ENCODE measurements at regions not wholly inside any gene's neighbourhood (a gene's known extent, or its start where the extent isn't known, plus 50 kb on each side); places are given as distances from the start of the nearest gene placed in this dataset.

- H3K36me3 ChIP-seq (ENCODE audit: control insufficient read depth in 2 of 2, insufficient read depth in 2 of 2, low read length in 1 of 2) = no peaks in the 10 kb centered on the region
- WGBS, 2 donors = 89 to 90% methylated on average over 15 of the region's 15 CpGs
- no peaks in the 10 kb centered on the region for H3K4me1 ChIP-seq (ENCODE audit: control insufficient read depth in 2 of 2, insufficient read depth in 2 of 2, low read length in 1 of 2)
- no peak overlapping the region for H3K27ac ChIP-seq (ENCODE audit: low read depth in 2 of 2, low read length in 1 of 2)
- H3K27me3 ChIP-seq (ENCODE audit: control insufficient read depth in 1 of 2, insufficient read depth in 2 of 2, low read length in 2 of 2) = peaks cover 0 to 3% of the 10 kb centered on the region in 2 donors
- H3K4me3 ChIP-seq (ENCODE audit: low read depth in 1 of 2, low read length in 2 of 2) = no peak overlapping the region
- H3K9me3 ChIP-seq (ENCODE audit: control insufficient read depth in 2 of 2, insufficient read depth in 1 of 2, low read depth in 1 of 2, low read length in 1 of 2) = no peaks in the 10 kb centered on the region
Measured at GRCh38 chr21:36532769-36533467, 53.0 kb upstream of the CLDN14 start.

GRCh38 chr21:36533468-36533848, 53.5 kb upstream of the CLDN14 start:
- no peak overlapping the region for H3K4me3 ChIP-seq (ENCODE audit: low read depth in 1 of 2, low read length in 2 of 2)
- WGBS, 2 donors = 82 to 85% methylated on average over 6 of the region's 6 CpGs
- H3K4me1 ChIP-seq (ENCODE audit: control insufficient read depth in 2 of 2, insufficient read depth in 2 of 2, low read length in 1 of 2) = no peaks in the 10 kb centered on the region
- H3K27me3 ChIP-seq (ENCODE audit: control insufficient read depth in 1 of 2, insufficient read depth in 2 of 2, low read length in 2 of 2) = peaks cover 0 to 3% of the 10 kb centered on the region in 2 donors
- H3K27ac ChIP-seq (ENCODE audit: low read depth in 2 of 2, low read length in 1 of 2) = no peak overlapping the region
- no peaks in the 10 kb centered on the region for H3K36me3 ChIP-seq (ENCODE audit: control insufficient read depth in 2 of 2, insufficient read depth in 2 of 2, low read length in 1 of 2)
- H3K9me3 ChIP-seq (ENCODE audit: control insufficient read depth in 2 of 2, insufficient read depth in 1 of 2, low read depth in 1 of 2, low read length in 1 of 2) = no peaks in the 10 kb centered on the region

- H3K9me3 ChIP-seq (ENCODE audit: control insufficient read depth in 2 of 2, insufficient read depth in 1 of 2, low read depth in 1 of 2, low read length in 1 of 2) = peaks cover 0 to 3% of the 10 kb centered on the region in 2 donors
- H3K4me3 ChIP-seq (ENCODE audit: low read depth in 1 of 2, low read length in 2 of 2) = no peak overlapping the region
- H3K27me3 ChIP-seq (ENCODE audit: control insufficient read depth in 1 of 2, insufficient read depth in 2 of 2, low read length in 2 of 2) = peaks cover 0 to 3% of the 10 kb centered on the region in 2 donors
- no peaks in the 10 kb centered on the region for H3K4me1 ChIP-seq (ENCODE audit: control insufficient read depth in 2 of 2, insufficient read depth in 2 of 2, low read length in 1 of 2)
- H3K36me3 ChIP-seq (ENCODE audit: control insufficient read depth in 2 of 2, insufficient read depth in 2 of 2, low read length in 1 of 2) = no peaks in the 10 kb centered on the region
- no peak overlapping the region for H3K27ac ChIP-seq (ENCODE audit: low read depth in 2 of 2, low read length in 1 of 2)
- WGBS, 2 donors = 61 to 72% methylated on average over 3 of the region's 3 CpGs
Measured at GRCh38 chr21:36534656-36535055, 54.7 kb upstream of the CLDN14 start.

GRCh38 chr21:36535618-36536241, 55.8 kb upstream of the CLDN14 start:
- Histone ChIP-seq H3K36me3 (ENCODE audit: control insufficient read depth in 2 of 2, insufficient read depth in 2 of 2, low read length in 1 of 2) (no peaks in the 10 kb centered on the region), H3K9me3 (ENCODE audit: control insufficient read depth in 2 of 2, insufficient read depth in 1 of 2, low read depth in 1 of 2, low read length in 1 of 2) (peaks cover 0 to 3% of the 10 kb centered on the region in 2 donors), H3K27me3 (ENCODE audit: control insufficient read depth in 1 of 2, insufficient read depth in 2 of 2, low read length in 2 of 2) (peaks cover 0 to 3% of the 10 kb centered on the region in 2 donors), H3K4me1 (ENCODE audit: control insufficient read depth in 2 of 2, insufficient read depth in 2 of 2, low read length in 1 of 2) (no peaks in the 10 kb centered on the region), H3K27ac (ENCODE audit: low read depth in 2 of 2, low read length in 1 of 2) (no peak overlapping the region), H3K4me3 (ENCODE audit: low read depth in 1 of 2, low read length in 2 of 2) (no peak overlapping the region)
- WGBS, 2 donors = 41 to 51% methylated on average over 6 of the region's 6 CpGs

- H3K9me3 ChIP-seq (ENCODE audit: control insufficient read depth in 2 of 2, insufficient read depth in 1 of 2, low read depth in 1 of 2, low read length in 1 of 2) = peaks cover 0 to 3% of the 10 kb centered on the region in 2 donors
- no peaks in the 10 kb centered on the region for H3K36me3 ChIP-seq (ENCODE audit: control insufficient read depth in 2 of 2, insufficient read depth in 2 of 2, low read length in 1 of 2)
- peaks cover 0 to 7% of the 10 kb centered on the region in 2 donors for H3K27me3 ChIP-seq (ENCODE audit: control insufficient read depth in 1 of 2, insufficient read depth in 2 of 2, low read length in 2 of 2)
- H3K4me1 ChIP-seq (ENCODE audit: control insufficient read depth in 2 of 2, insufficient read depth in 2 of 2, low read length in 1 of 2) = peaks cover 0 to 3% of the 10 kb centered on the region in 2 donors
- WGBS, 2 donors = 88 to 93% methylated on average over 11 of the region's 11 CpGs
- H3K4me3 ChIP-seq (ENCODE audit: low read depth in 1 of 2, low read length in 2 of 2) = no peak overlapping the region
- no peak overlapping the region for H3K27ac ChIP-seq (ENCODE audit: low read depth in 2 of 2, low read length in 1 of 2)
Measured at GRCh38 chr21:36538761-36539160, 58.8 kb upstream of the CLDN14 start.

GRCh38 chr21:36539434-36540150, 59.7 kb upstream of the CLDN14 start:
- no peaks in the 10 kb centered on the region for H3K36me3 ChIP-seq (ENCODE audit: control insufficient read depth in 2 of 2, insufficient read depth in 2 of 2, low read length in 1 of 2)
- no peak overlapping the region for H3K4me3 ChIP-seq (ENCODE audit: low read depth in 1 of 2, low read length in 2 of 2)
- H3K4me1 ChIP-seq (ENCODE audit: control insufficient read depth in 2 of 2, insufficient read depth in 2 of 2, low read length in 1 of 2) = peaks cover 0 to 3% of the 10 kb centered on the region in 2 donors
- peaks cover 0 to 3% of the 10 kb centered on the region in 2 donors for H3K9me3 ChIP-seq (ENCODE audit: control insufficient read depth in 2 of 2, insufficient read depth in 1 of 2, low read depth in 1 of 2, low read length in 1 of 2)
- H3K27me3 ChIP-seq (ENCODE audit: control insufficient read depth in 1 of 2, insufficient read depth in 2 of 2, low read length in 2 of 2) = peaks cover 0 to 7% of the 10 kb centered on the region in 2 donors
- H3K27ac ChIP-seq (ENCODE audit: low read depth in 2 of 2, low read length in 1 of 2) = no peak overlapping the region
- WGBS, 2 donors = 85 to 90% methylated on average over 6 of the region's 6 CpGs

GRCh38 chr21:36540700-36541099, 60.8 kb upstream of the CLDN14 start:
- H3K9me3 ChIP-seq (ENCODE audit: control insufficient read depth in 2 of 2, insufficient read depth in 1 of 2, low read depth in 1 of 2, low read length in 1 of 2) = peaks cover 0 to 3% of the 10 kb centered on the region in 2 donors
- no peak overlapping the region for H3K4me3 ChIP-seq (ENCODE audit: low read depth in 1 of 2, low read length in 2 of 2)
- H3K36me3 ChIP-seq (ENCODE audit: control insufficient read depth in 2 of 2, insufficient read depth in 2 of 2, low read length in 1 of 2) = no peaks in the 10 kb centered on the region
- peaks cover 0 to 3% of the 10 kb centered on the region in 2 donors for H3K4me1 ChIP-seq (ENCODE audit: control insufficient read depth in 2 of 2, insufficient read depth in 2 of 2, low read length in 1 of 2)
- H3K27ac ChIP-seq (ENCODE audit: low read depth in 2 of 2, low read length in 1 of 2) = no peak overlapping the region
- H3K27me3 ChIP-seq (ENCODE audit: control insufficient read depth in 1 of 2, insufficient read depth in 2 of 2, low read length in 2 of 2) = peaks cover 0 to 7% of the 10 kb centered on the region in 2 donors

- peaks cover 0 to 5% of the 10 kb centered on the region in 2 donors for H3K27me3 ChIP-seq (ENCODE audit: control insufficient read depth in 1 of 2, insufficient read depth in 2 of 2, low read length in 2 of 2)
- H3K36me3 ChIP-seq (ENCODE audit: control insufficient read depth in 2 of 2, insufficient read depth in 2 of 2, low read length in 1 of 2) = no peaks in the 10 kb centered on the region
- no peak overlapping the region for H3K4me3 ChIP-seq (ENCODE audit: low read depth in 1 of 2, low read length in 2 of 2)
- H3K27ac ChIP-seq (ENCODE audit: low read depth in 2 of 2, low read length in 1 of 2) = no peak overlapping the region
- peaks cover 0 to 3% of the 10 kb centered on the region in 2 donors for H3K9me3 ChIP-seq (ENCODE audit: control insufficient read depth in 2 of 2, insufficient read depth in 1 of 2, low read depth in 1 of 2, low read length in 1 of 2)
- peaks cover 0 to 3% of the 10 kb centered on the region in 2 donors for H3K4me1 ChIP-seq (ENCODE audit: control insufficient read depth in 2 of 2, insufficient read depth in 2 of 2, low read length in 1 of 2)
- 84 to 90% methylated on average over 6 of the region's 6 CpGs for WGBS, 2 donors
Measured at GRCh38 chr21:36541721-36542139, 61.8 kb upstream of the CLDN14 start.

- no peak overlapping the region for H3K4me3 ChIP-seq (ENCODE audit: low read depth in 1 of 2, low read length in 2 of 2)
- H3K27me3 ChIP-seq (ENCODE audit: control insufficient read depth in 1 of 2, insufficient read depth in 2 of 2, low read length in 2 of 2) = peaks cover 0 to 5% of the 10 kb centered on the region in 2 donors
- H3K4me1 ChIP-seq (ENCODE audit: control insufficient read depth in 2 of 2, insufficient read depth in 2 of 2, low read length in 1 of 2) = peaks cover 0 to 3% of the 10 kb centered on the region in 2 donors
- peaks cover 0 to 3% of the 10 kb centered on the region in 2 donors for H3K9me3 ChIP-seq (ENCODE audit: control insufficient read depth in 2 of 2, insufficient read depth in 1 of 2, low read depth in 1 of 2, low read length in 1 of 2)
- H3K36me3 ChIP-seq (ENCODE audit: control insufficient read depth in 2 of 2, insufficient read depth in 2 of 2, low read length in 1 of 2) = no peaks in the 10 kb centered on the region
- WGBS, 2 donors = 12 to 15% methylated on average over 34 of the region's 34 CpGs
- no peak overlapping the region for H3K27ac ChIP-seq (ENCODE audit: low read depth in 2 of 2, low read length in 1 of 2)
Measured at GRCh38 chr21:36542312-36543101, 62.6 kb upstream of the CLDN14 start.

Measured in esophagus (tissue), 2 donors.